ENCODE measurements at regions not wholly inside any gene's neighbourhood (a gene's known extent, or its start where the extent isn't known, plus 50 kb on each side); places are given as distances from the start of the nearest gene placed in this dataset.

GRCh38 chr2:236393101-236393500 lies 128.9 kb upstream of the ASB18 start:
- H4K12ac ChIP-seq (ENCODE audit: low read depth, low read length): no peak overlapping the region
- no peak overlapping the region for H2AK5ac ChIP-seq (ENCODE audit: low read length)
- H2AFZ ChIP-seq (ENCODE audit: insufficient read depth, low read length, poor library complexity): no peak overlapping the region
- H3K14ac ChIP-seq (ENCODE audit: low read length): no peak overlapping the region
- no peak overlapping the region for H3K18ac ChIP-seq (ENCODE audit: low read length)
- no CpG with 5 or more reads among the region's 3 CpGs for WGBS (ENCODE audit: extremely low coverage, insufficient coverage, insufficient read length)
- peaks cover 2 to 5% of the 10 kb centered on the region in 2 experiments for H3K36me3 ChIP-seq (ENCODE audit: control insufficient read depth in 1 of 2, insufficient read depth in 2 of 2, low read length in 2 of 2)
- H3K4me3 ChIP-seq (ENCODE audit: low read depth, low read length): no peak overlapping the region
- no peak overlapping the region for H2BK12ac ChIP-seq (ENCODE audit: low read length)
- no peaks in the 10 kb centered on the region for H3K27me3 ChIP-seq (ENCODE audit: insufficient read depth, low read length)
- H2BK5ac ChIP-seq (ENCODE audit: low read depth, low read length, poor library complexity): no peak overlapping the region
- no peaks in the 10 kb centered on the region for H3K79me2 ChIP-seq (ENCODE audit: control insufficient read depth, insufficient read depth, low read length, poor library complexity)
- H4K8ac ChIP-seq (ENCODE audit: low read depth, low read length): no peak overlapping the region
- H2BK120ac ChIP-seq (ENCODE audit: insufficient read depth, low read length, poor library complexity): no peak overlapping the region
- DNase-seq: no peak
- H3K4me2 ChIP-seq (ENCODE audit: low read length): no peak overlapping the region
- no peaks in the 10 kb centered on the region for H3K4me1 ChIP-seq (ENCODE audit: control insufficient read depth in 1 of 2, insufficient read depth in 2 of 2, low read length in 2 of 2)
- no peak overlapping the region for H3K4ac ChIP-seq (ENCODE audit: low read depth, low read length)
- H3K9ac ChIP-seq (ENCODE audit: low read length): no peak overlapping the region
- H3K23ac ChIP-seq (ENCODE audit: low read length): no peak overlapping the region
- no peak overlapping the region for H4K91ac ChIP-seq (ENCODE audit: low read depth, low read length)
- H3K27ac ChIP-seq (ENCODE audit: low read depth, low read length): no peak overlapping the region
- no peaks in the 10 kb centered on the region for H3K9me3 ChIP-seq (ENCODE audit: insufficient read depth, low read depth, low read length)
- no peaks in the 10 kb centered on the region for H3K79me1 ChIP-seq (ENCODE audit: low read length)

DNA sequence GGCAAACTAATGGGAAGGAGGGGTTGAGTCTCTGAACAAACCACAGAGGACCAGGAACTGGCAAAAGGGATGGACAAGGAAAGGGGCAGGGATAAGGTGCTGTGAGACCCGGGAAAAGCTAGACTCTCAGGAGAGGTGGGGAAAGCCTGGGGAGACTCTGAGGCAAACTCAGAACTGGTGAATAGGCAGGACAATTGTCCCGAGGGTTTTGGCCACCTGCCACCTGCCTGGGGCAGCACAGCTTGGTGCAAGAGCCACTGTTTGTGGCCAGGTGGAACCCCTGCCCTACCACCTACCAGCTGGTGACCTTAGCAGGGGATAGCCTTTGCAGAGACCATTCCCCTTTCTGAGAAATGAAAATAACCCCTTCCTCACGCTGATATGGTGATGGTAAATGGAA lies 129.4 kb upstream of the ASB18 start:
- no peak overlapping the region for H2AFZ ChIP-seq (ENCODE audit: insufficient read depth, low read length, poor library complexity)
- H3K9me3 ChIP-seq (ENCODE audit: insufficient read depth, low read depth, low read length): no peaks in the 10 kb centered on the region
- no peaks in the 10 kb centered on the region for H3K79me1 ChIP-seq (ENCODE audit: low read length)
- H4K91ac ChIP-seq (ENCODE audit: low read depth, low read length): no peak overlapping the region
- H2BK5ac ChIP-seq (ENCODE audit: low read depth, low read length, poor library complexity): no peak overlapping the region
- H2BK12ac ChIP-seq (ENCODE audit: low read length): no peak overlapping the region
- H3K4me2 ChIP-seq (ENCODE audit: low read length): no peak overlapping the region
- H3K14ac ChIP-seq (ENCODE audit: low read length): no peak overlapping the region
- no peak overlapping the region for H3K23ac ChIP-seq (ENCODE audit: low read length)
- WGBS (ENCODE audit: extremely low coverage, insufficient coverage, insufficient read length): no CpG with 5 or more reads among the region's 3 CpGs
- no peak overlapping the region for H3K4me3 ChIP-seq (ENCODE audit: low read depth, low read length)
- DNase-seq: no peak
- H3K9ac ChIP-seq (ENCODE audit: low read length): no peak overlapping the region
- H2AK5ac ChIP-seq (ENCODE audit: low read length): no peak overlapping the region
- no peak overlapping the region for H4K12ac ChIP-seq (ENCODE audit: low read depth, low read length)
- no peak overlapping the region for H2BK120ac ChIP-seq (ENCODE audit: insufficient read depth, low read length, poor library complexity)
- no peak overlapping the region for H3K18ac ChIP-seq (ENCODE audit: low read length)
- H3K36me3 ChIP-seq (ENCODE audit: control insufficient read depth in 1 of 2, insufficient read depth in 2 of 2, low read length in 2 of 2): peaks cover 2 to 5% of the 10 kb centered on the region in 2 experiments
- no peak overlapping the region for H3K27ac ChIP-seq (ENCODE audit: low read depth, low read length)
- no peaks in the 10 kb centered on the region for H3K4me1 ChIP-seq (ENCODE audit: control insufficient read depth in 1 of 2, insufficient read depth in 2 of 2, low read length in 2 of 2)
- H3K4ac ChIP-seq (ENCODE audit: low read depth, low read length): no peak overlapping the region
- H3K79me2 ChIP-seq (ENCODE audit: control insufficient read depth, insufficient read depth, low read length, poor library complexity): no peaks in the 10 kb centered on the region
- no peaks in the 10 kb centered on the region for H3K27me3 ChIP-seq (ENCODE audit: insufficient read depth, low read length)
- H4K8ac ChIP-seq (ENCODE audit: low read depth, low read length): no peak overlapping the region

DNA sequence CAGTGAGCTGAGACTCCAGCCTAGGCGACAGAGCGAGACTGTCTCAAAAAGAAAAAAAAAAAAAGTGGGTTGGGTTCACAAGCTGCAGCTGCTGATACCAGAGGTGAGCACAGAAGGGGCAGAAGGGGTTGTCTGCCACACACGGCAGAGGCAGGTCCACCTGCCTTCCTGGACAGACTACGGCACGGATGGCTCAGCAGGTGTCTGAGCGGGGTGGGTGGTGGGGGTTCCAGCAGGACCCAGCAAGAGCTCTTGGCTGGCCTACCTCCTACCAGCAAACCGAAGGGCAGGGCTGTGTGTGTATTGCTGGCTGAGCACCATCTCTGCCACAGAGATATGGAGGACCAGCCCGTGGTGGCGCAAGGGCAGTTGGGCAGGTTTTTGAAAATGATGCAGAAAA lies 130.4 kb upstream of the ASB18 start:
- Histone ChIP-seq H3K23ac (ENCODE audit: low read length) (no peak overlapping the region), H2BK5ac (ENCODE audit: low read depth, low read length, poor library complexity) (no peak overlapping the region), H2BK120ac (ENCODE audit: insufficient read depth, low read length, poor library complexity) (no peak overlapping the region), H3K9ac (ENCODE audit: low read length) (no peak overlapping the region), H3K4ac (ENCODE audit: low read depth, low read length) (no peak overlapping the region), H3K9me3 (ENCODE audit: insufficient read depth, low read depth, low read length) (peaks cover 2% of the 10 kb centered on the region), H3K4me1 (ENCODE audit: control insufficient read depth in 1 of 2, insufficient read depth in 2 of 2, low read length in 2 of 2) (no peaks in the 10 kb centered on the region), H3K18ac (ENCODE audit: low read length) (no peak overlapping the region), H2AFZ (ENCODE audit: insufficient read depth, low read length, poor library complexity) (no peak overlapping the region), H3K36me3 (ENCODE audit: control insufficient read depth in 1 of 2, insufficient read depth in 2 of 2, low read length in 2 of 2) (peaks cover 2 to 7% of the 10 kb centered on the region in 2 experiments), H3K4me3 (ENCODE audit: low read depth, low read length) (no peak overlapping the region), H2AK5ac (ENCODE audit: low read length) (no peak overlapping the region), H2BK12ac (ENCODE audit: low read length) (no peak overlapping the region), H3K14ac (ENCODE audit: low read length) (no peak overlapping the region), H4K12ac (ENCODE audit: low read depth, low read length) (no peak overlapping the region), H3K27me3 (ENCODE audit: insufficient read depth, low read length) (no peaks in the 10 kb centered on the region), H4K8ac (ENCODE audit: low read depth, low read length) (no peak overlapping the region), H3K79me2 (ENCODE audit: control insufficient read depth, insufficient read depth, low read length, poor library complexity) (no peaks in the 10 kb centered on the region), H4K91ac (ENCODE audit: low read depth, low read length) (no peak overlapping the region), H3K4me2 (ENCODE audit: low read length) (no peak overlapping the region), H3K79me1 (ENCODE audit: low read length) (no peaks in the 10 kb centered on the region), H3K27ac (ENCODE audit: low read depth, low read length) (no peak overlapping the region)
- no peak for DNase-seq
- no CpG with 5 or more reads among the region's 9 CpGs for WGBS (ENCODE audit: extremely low coverage, insufficient coverage, insufficient read length)

DNA sequence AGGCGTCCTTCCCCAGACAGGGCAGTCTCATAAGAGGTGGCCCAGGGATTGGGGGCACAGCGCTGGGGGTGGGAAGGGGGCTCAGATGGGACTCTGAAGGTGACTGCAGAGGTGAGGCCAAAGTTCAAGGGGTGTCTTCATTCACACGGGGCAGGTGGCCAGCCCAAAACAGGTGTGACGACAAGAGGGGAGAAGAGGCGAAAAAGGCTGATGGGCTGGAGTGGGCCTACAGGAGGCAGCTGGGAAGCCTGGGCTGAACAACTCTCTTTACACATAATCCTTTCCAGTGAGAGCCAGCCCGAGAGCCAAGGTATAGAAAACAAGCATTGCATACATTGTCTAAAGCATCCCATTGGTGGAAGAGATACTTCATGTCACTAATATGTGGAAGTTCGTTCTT lies 130.9 kb upstream of the ASB18 start:
- Histone ChIP-seq H3K4me2 (ENCODE audit: low read length) (no peak overlapping the region), H3K79me2 (ENCODE audit: control insufficient read depth, insufficient read depth, low read length, poor library complexity) (no peaks in the 10 kb centered on the region), H4K8ac (ENCODE audit: low read depth, low read length) (no peak overlapping the region), H3K9me3 (ENCODE audit: insufficient read depth, low read depth, low read length) (peaks cover 2% of the 10 kb centered on the region), H2BK5ac (ENCODE audit: low read depth, low read length, poor library complexity) (no peak overlapping the region), H3K4ac (ENCODE audit: low read depth, low read length) (no peak overlapping the region), H3K4me3 (ENCODE audit: low read depth, low read length) (no peak overlapping the region), H3K9ac (ENCODE audit: low read length) (no peak overlapping the region), H4K12ac (ENCODE audit: low read depth, low read length) (no peak overlapping the region), H3K27me3 (ENCODE audit: insufficient read depth, low read length) (no peaks in the 10 kb centered on the region), H3K23ac (ENCODE audit: low read length) (no peak overlapping the region), H3K36me3 (ENCODE audit: control insufficient read depth in 1 of 2, insufficient read depth in 2 of 2, low read length in 2 of 2) (peaks cover 2 to 7% of the 10 kb centered on the region in 2 experiments), H3K27ac (ENCODE audit: low read depth, low read length) (no peak overlapping the region), H4K91ac (ENCODE audit: low read depth, low read length) (no peak overlapping the region), H3K4me1 (ENCODE audit: control insufficient read depth in 1 of 2, insufficient read depth in 2 of 2, low read length in 2 of 2) (no peaks in the 10 kb centered on the region), H3K79me1 (ENCODE audit: low read length) (no peaks in the 10 kb centered on the region), H3K18ac (ENCODE audit: low read length) (no peak overlapping the region), H2BK120ac (ENCODE audit: insufficient read depth, low read length, poor library complexity) (no peak overlapping the region), H2BK12ac (ENCODE audit: low read length) (no peak overlapping the region), H2AFZ (ENCODE audit: insufficient read depth, low read length, poor library complexity) (no peak overlapping the region), H2AK5ac (ENCODE audit: low read length) (no peak overlapping the region), H3K14ac (ENCODE audit: low read length) (no peak overlapping the region)
- no peak for DNase-seq
- no CpG with 5 or more reads among the region's 7 CpGs for WGBS (ENCODE audit: extremely low coverage, insufficient coverage, insufficient read length)
